Naive B cell (primary cell): ENCODE measurements at regions not wholly inside any gene's neighbourhood (a gene's known extent, or its start where the extent isn't known, plus 50 kb on each side); places are given as distances from the start of the nearest gene placed in this dataset.
"Not testable (repeated sequence)": the region's sequence is repeated elsewhere in the genome, so short reads cannot be mapped to it uniquely, and the experiment has no call there.

Source experiments
- ATAC-seq, 2 donors: fragments of 150-1000 bp; cut with Tn5 transposase; 2 replicates each; pipeline ENCODE4 v1.10.0; 2021; ENCODE audit warnings: low read depth in 2 of 2, mild to moderate bottlenecking in 2 of 2, moderate library complexity in 2 of 2
- DNase-seq: peaks from one replicate; pipeline ENCODE4 v3.0.0; 2022
- H3K27ac Mint-ChIP-seq, 6 donors: one replicate each; pipeline ENCODE4 v1.8.0; 2020 to 2022; ENCODE audit warnings: mild to moderate bottlenecking in 6 of 6, mixed read lengths in 6 of 6, moderate library complexity in 5 of 6, inconsistent platforms in 2 of 6
- H3K27me3 Mint-ChIP-seq, 3 donors: one replicate each; pipeline ENCODE4 v1.8.0; 2021 to 2022; ENCODE audit warnings: mixed read lengths in 3 of 3, mild to moderate bottlenecking in 1 of 3
- H3K36me3 Mint-ChIP-seq, 2 donors: one replicate each; pipeline ENCODE4 v1.8.0; 2020 to 2022; ENCODE audit warnings: mixed read lengths in 2 of 2, inconsistent platforms in 1 of 2, mild to moderate bottlenecking in 1 of 2
- H3K4me1 Mint-ChIP-seq, 3 donors: one replicate each; pipeline ENCODE4 v1.8.0; 2020 to 2022; ENCODE audit warnings: mixed read lengths in 3 of 3, inconsistent platforms in 1 of 3, mild to moderate bottlenecking in 1 of 3, moderate library complexity in 1 of 3
- H3K4me3 Mint-ChIP-seq, 8 donors: one replicate each; pipeline ENCODE4 v1.8.0; 2020 to 2022; ENCODE audit warnings: mild to moderate bottlenecking in 8 of 8, mixed read lengths in 8 of 8, moderate library complexity in 8 of 8, inconsistent platforms in 2 of 8
- H3K9me3 Mint-ChIP-seq, 7 donors: one replicate each; pipeline ENCODE4 v1.8.0; 2020 to 2022; ENCODE audit warnings: mixed read lengths in 7 of 7, mild to moderate bottlenecking in 5 of 7, inconsistent platforms in 2 of 7, moderate library complexity in 1 of 7

- not testable (repeated sequence) for H3K36me3 Mint-ChIP-seq, H3K27ac Mint-ChIP-seq, H3K4me3 Mint-ChIP-seq, H3K4me1 Mint-ChIP-seq, H3K27me3 Mint-ChIP-seq, DNase-seq, H3K9me3 Mint-ChIP-seq, ATAC-seq
Measured at GRCh38 chr7:84910322-84910721, 276.5 kb downstream of the SEMA3D start.

- peaks cover 0 to 4% (median 3%) of the 10 kb centered on the region in 7 donors for H3K9me3 Mint-ChIP-seq
- no peak for DNase-seq
- H3K27ac Mint-ChIP-seq, result no peak overlapping the region
- H3K27me3 Mint-ChIP-seq, result no peaks in the 10 kb centered on the region
- no peak overlapping the region for H3K4me3 Mint-ChIP-seq
- no peaks in the 10 kb centered on the region for H3K4me1 Mint-ChIP-seq
- ATAC-seq, result no peak
- no peaks in the 10 kb centered on the region for H3K36me3 Mint-ChIP-seq
Measured at GRCh38 chr7:84908196-84908793, 278.6 kb downstream of the SEMA3D start.

- ATAC-seq, result no peak
- no peak for DNase-seq
- Mint-ChIP-seq H3K9me3 (peaks cover 0 to 5% (median 3%) of the 10 kb centered on the region in 7 donors), H3K36me3 (no peaks in the 10 kb centered on the region), H3K4me1 (no peaks in the 10 kb centered on the region), H3K4me3 (no peak overlapping the region), H3K27me3 (no peaks in the 10 kb centered on the region), H3K27ac (no peak overlapping the region)
Measured at GRCh38 chr7:84906889-84907288, 280.0 kb downstream of the SEMA3D start.

- no peaks in the 10 kb centered on the region for H3K27me3 Mint-ChIP-seq
Measured at GRCh38 chr7:84904561-84904960, 282.3 kb downstream of the SEMA3D start.

GRCh38 chr7:84901366-84901765 lies 285.5 kb downstream of the SEMA3D start:
- Mint-ChIP-seq H3K36me3 (no peaks in the 10 kb centered on the region), H3K4me1 (no peaks in the 10 kb centered on the region), H3K27ac (no peak overlapping the region), H3K27me3 (no peaks in the 10 kb centered on the region), H3K9me3 (peaks cover 0 to 3% (median 2%) of the 10 kb centered on the region in 7 donors), H3K4me3 (no peak overlapping the region)
- no peak for DNase-seq
- no peak for ATAC-seq

More at GRCh38 chr7:84904561-84904960, 282.3 kb downstream of the SEMA3D start:
- ATAC-seq (no peak), DNase-seq (no peak)
- Mint-ChIP-seq H3K4me1 (no peaks in the 10 kb centered on the region), H3K4me3 (no peak overlapping the region), H3K27ac (no peak overlapping the region), H3K36me3 (no peaks in the 10 kb centered on the region), H3K9me3 (peaks cover 0 to 3% (median 0%) of the 10 kb centered on the region in 7 donors)

GRCh38 chr7:84900215-84900614 lies 286.6 kb downstream of the SEMA3D start:
- no peaks in the 10 kb centered on the region for H3K4me1 Mint-ChIP-seq
- no peak for ATAC-seq
- no peak for DNase-seq
- H3K4me3 Mint-ChIP-seq, result no peak overlapping the region
- H3K27me3 Mint-ChIP-seq, result no peaks in the 10 kb centered on the region
- H3K27ac Mint-ChIP-seq, result no peak overlapping the region
- H3K36me3 Mint-ChIP-seq, result no peaks in the 10 kb centered on the region
- peaks cover 0 to 3% (median 2%) of the 10 kb centered on the region in 7 donors for H3K9me3 Mint-ChIP-seq

DNA sequence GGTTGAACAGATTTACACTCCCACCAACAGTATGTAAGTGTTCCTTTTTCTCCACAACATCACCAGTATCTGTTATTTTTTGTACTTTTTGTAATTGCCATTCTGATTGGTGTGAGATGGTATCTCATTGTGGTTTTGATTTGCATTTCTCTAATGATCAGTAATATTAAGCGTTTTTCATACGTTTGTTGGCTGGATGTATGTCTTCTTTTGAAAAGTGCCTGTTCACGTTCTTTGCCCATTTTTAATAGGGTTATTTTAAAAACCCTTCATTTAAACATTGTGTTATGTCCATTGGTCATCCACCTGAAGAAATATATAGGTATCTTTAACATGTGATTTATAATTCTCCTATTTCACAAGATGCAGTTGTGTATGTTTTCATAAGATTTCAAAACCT lies 291.3 kb downstream of the SEMA3D start:
- DNase-seq, result no peak
- H3K27ac Mint-ChIP-seq, result no peak overlapping the region
- no peaks in the 10 kb centered on the region for H3K27me3 Mint-ChIP-seq
- H3K4me3 Mint-ChIP-seq, result no peak overlapping the region
- no peaks in the 10 kb centered on the region for H3K4me1 Mint-ChIP-seq
- no peaks in the 10 kb centered on the region for H3K36me3 Mint-ChIP-seq
- H3K9me3 Mint-ChIP-seq, result peaks cover 0 to 2% (median 0%) of the 10 kb centered on the region in 7 donors
- ATAC-seq, result no peak

GRCh38 chr7:84883570-84883969 lies 303.3 kb downstream of the SEMA3D start:
- not testable (repeated sequence) for H3K36me3 Mint-ChIP-seq, H3K27ac Mint-ChIP-seq, H3K9me3 Mint-ChIP-seq, H3K4me1 Mint-ChIP-seq, H3K27me3 Mint-ChIP-seq, H3K4me3 Mint-ChIP-seq, ATAC-seq, DNase-seq

GRCh38 chr7:84880326-84880997 lies 306.4 kb downstream of the SEMA3D start:
- not testable (repeated sequence) for H3K4me3 Mint-ChIP-seq, H3K27me3 Mint-ChIP-seq, ATAC-seq, H3K27ac Mint-ChIP-seq, H3K4me1 Mint-ChIP-seq, DNase-seq, H3K36me3 Mint-ChIP-seq
- peaks cover 0 to 14% (median 2%) of the 10 kb centered on the region in 7 donors for H3K9me3 Mint-ChIP-seq

- Mint-ChIP-seq H3K4me3 (no peak overlapping the region), H3K27ac (no peak overlapping the region), H3K36me3 (no peaks in the 10 kb centered on the region), H3K9me3 (peaks cover 0 to 14% (median 2%) of the 10 kb centered on the region in 7 donors), H3K4me1 (no peaks in the 10 kb centered on the region), H3K27me3 (no peaks in the 10 kb centered on the region)
- ATAC-seq, result no peak
- no peak for DNase-seq
Measured at GRCh38 chr7:84879570-84880325, 307.1 kb downstream of the SEMA3D start.

- Mint-ChIP-seq H3K27ac (no peak overlapping the region), H3K36me3 (no peaks in the 10 kb centered on the region), H3K27me3 (no peaks in the 10 kb centered on the region), H3K4me3 (no peak overlapping the region), H3K9me3 (peaks cover 0 to 7% (median 0%) of the 10 kb centered on the region in 7 donors), H3K4me1 (no peaks in the 10 kb centered on the region)
- no peak for ATAC-seq
- DNase-seq, result no peak
Measured at GRCh38 chr7:84877943-84878570, 308.8 kb downstream of the SEMA3D start.

DNA sequence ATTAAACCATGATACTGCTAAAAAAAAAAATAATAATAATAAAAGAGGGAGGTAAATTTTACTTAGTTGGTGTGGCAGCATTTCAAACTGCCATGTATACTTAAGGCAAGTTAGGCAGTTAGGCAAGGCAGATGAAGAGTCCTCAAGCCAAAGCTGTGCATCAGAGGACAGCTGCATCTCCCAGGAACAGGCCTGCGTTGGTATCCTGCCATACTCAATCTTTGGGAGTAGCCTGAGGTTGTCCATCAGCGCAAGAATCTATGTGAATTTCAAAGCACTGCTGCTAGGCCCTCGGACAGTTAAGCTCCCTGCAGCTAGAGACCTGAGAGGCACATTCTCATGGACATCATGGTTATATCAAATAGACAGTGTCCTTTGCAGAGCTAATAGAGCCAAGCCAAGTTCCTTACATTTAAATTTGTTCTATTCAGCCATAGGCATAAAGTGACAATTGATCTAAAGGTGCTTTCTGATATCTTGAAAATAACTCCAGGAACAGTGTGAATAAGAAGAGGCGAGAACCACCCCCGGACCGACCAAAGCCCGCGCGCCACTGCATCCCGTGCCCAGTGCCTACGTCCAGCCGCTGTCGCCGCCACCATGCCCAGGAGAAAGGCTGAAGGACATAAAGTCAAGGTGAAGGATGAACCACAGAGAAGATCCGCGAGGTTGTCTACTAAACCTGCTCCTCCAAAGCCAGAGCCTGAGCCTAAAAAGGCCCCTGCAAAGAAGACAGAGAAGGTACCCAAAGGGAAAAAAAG lies 310.6 kb downstream of the SEMA3D start:
- Mint-ChIP-seq H3K36me3 (no peaks in the 10 kb centered on the region), H3K9me3 (peaks cover 0 to 7% (median 0%) of the 10 kb centered on the region in 7 donors), H3K27me3 (no peaks in the 10 kb centered on the region), H3K4me1 (no peaks in the 10 kb centered on the region), H3K27ac (no peak overlapping the region), H3K4me3 (no peak overlapping the region)
- DNase-seq (no peak), ATAC-seq (no peak)

DNA sequence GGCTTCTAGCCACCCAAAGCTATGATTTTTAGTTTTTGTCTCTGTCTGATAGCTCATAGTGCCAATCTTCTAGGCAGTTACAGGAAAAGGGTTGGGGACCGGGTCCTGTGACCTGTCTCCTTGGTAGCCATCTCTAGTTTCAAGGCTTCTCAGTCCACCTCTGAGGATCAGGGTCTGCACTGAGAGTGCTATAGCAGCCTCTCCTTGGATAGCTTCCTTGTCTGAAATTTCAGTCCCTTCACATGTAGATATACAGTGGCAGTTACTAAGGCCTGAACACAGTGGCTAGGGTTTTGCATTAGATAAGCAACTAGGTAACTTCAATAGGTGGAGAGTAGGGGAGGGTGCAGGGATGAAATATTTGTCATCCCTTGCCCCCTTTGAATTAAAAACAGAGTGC lies 321.3 kb downstream of the SEMA3D start:
- no peaks in the 10 kb centered on the region for H3K9me3 Mint-ChIP-seq

More for the DNA sequence above, 321.3 kb downstream of the SEMA3D start:
- H3K4me1 Mint-ChIP-seq, result no peaks in the 10 kb centered on the region
- no peaks in the 10 kb centered on the region for H3K27me3 Mint-ChIP-seq
- H3K27ac Mint-ChIP-seq, result no peak overlapping the region
- DNase-seq, result no peak
- no peaks in the 10 kb centered on the region for H3K36me3 Mint-ChIP-seq
- ATAC-seq, result no peak
- H3K4me3 Mint-ChIP-seq, result no peak overlapping the region
